ENCODE measurements at regions not wholly inside any gene's neighbourhood (a gene's known extent, or its start where the extent isn't known, plus 50 kb on each side); places are given as distances from the start of the nearest gene placed in this dataset.

DNA sequence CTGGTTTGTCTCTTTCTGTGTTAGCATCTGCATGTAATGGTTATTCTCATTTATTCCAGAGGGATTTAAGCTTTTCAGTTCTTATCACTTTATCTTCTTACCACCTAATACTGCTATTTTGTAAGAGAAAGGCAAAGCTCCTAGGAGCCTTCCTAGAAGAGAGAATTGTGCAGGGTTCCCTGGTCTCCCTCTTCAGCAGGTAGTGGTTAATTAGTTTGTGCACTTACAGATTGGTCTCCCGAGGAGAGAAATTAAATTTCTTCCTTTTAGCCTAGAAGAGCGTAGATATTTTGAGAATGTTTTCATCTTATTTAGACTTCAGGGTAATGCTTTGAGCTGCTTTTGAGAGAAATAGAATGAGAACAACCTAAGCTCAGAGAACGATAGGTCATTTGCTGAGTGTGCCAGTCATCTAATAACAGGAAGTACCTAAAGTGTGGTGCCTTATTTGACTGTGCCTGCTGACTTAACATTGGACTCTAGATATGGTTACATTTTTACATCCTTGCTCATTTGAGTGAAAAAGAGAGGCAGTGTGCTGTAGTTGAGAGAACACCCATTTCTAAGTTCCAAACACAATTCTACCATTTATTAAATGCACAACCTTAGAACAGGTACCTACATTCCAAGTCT, 651.4 kb downstream of the STK39 start:
- no peak overlapping the region for H3K4me3 ChIP-seq (ENCODE audit: low read depth, low read length)
- peak; percentile 4 for DNase-seq (ENCODE audit: low read depth)
- TF ChIP-seq, protein P1, sequence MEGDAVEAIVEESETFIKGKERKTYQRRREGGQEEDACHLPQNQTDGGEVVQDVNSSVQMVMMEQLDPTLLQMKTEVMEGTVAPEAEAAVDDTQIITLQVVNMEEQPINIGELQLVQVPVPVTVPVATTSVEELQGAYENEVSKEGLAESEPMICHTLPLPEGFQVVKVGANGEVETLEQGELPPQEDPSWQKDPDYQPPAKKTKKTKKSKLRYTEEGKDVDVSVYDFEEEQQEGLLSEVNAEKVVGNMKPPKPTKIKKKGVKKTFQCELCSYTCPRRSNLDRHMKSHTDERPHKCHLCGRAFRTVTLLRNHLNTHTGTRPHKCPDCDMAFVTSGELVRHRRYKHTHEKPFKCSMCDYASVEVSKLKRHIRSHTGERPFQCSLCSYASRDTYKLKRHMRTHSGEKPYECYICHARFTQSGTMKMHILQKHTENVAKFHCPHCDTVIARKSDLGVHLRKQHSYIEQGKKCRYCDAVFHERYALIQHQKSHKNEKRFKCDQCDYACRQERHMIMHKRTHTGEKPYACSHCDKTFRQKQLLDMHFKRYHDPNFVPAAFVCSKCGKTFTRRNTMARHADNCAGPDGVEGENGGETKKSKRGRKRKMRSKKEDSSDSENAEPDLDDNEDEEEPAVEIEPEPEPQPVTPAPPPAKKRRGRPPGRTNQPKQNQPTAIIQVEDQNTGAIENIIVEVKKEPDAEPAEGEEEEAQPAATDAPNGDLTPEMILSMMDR (conservative IDR thresholded peaks at IDR 0.05; ENCODE audit: low read depth, low read length): no peak

DNA sequence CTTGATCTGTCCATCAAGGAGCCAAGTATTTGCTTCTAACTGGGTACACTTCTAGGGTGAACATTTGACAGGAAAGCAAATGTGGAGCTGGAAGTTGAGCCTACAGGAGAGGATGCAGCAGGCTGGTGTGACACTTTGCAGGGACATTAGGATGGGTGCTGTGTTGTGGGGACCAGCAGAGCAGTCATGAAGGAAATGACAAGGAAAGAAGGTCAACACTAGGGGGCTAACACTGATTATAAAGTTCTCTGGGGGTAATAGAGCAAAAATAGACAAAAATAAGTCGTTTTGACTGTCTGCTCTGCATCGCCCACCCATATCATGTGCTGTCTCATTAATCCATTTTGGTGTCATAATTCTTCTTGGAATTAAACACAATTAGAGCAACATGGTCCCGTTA, 652.4 kb downstream of the STK39 start:
- H3K4me3 ChIP-seq (ENCODE audit: low read depth, low read length): no peak overlapping the region
- TF ChIP-seq, protein P1 (conservative IDR thresholded peaks at IDR 0.05; ENCODE audit: low read depth, low read length): no peak

DNA sequence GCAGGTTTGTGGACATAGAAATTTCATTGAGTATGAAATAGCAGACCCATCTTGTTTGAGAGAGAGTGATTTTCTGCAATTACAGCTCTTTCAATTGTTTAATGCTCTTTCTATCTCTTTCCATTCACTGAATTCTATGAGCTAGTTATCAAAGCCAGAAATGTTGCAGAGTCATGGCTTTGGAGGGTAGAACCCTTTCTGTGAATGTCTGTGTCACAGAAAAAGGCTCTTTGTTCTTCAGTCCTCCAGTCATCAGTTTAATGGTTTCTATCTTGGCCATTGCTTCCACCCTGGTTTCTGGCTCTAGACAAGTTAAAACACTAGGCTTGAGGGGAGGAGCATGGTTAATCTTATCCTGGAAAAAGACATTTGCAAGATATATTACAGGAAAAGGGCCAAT, 655.0 kb downstream of the STK39 start:
- DNase-seq (ENCODE audit: low read depth): no peak
- TF ChIP-seq, protein P1 (conservative IDR thresholded peaks at IDR 0.05; ENCODE audit: low read depth, low read length): no peak
- no peak overlapping the region for H3K4me3 ChIP-seq (ENCODE audit: low read depth, low read length)

More for the DNA sequence above, 652.4 kb downstream of the STK39 start:
- DNase-seq (ENCODE audit: low read depth): no peak

DNA sequence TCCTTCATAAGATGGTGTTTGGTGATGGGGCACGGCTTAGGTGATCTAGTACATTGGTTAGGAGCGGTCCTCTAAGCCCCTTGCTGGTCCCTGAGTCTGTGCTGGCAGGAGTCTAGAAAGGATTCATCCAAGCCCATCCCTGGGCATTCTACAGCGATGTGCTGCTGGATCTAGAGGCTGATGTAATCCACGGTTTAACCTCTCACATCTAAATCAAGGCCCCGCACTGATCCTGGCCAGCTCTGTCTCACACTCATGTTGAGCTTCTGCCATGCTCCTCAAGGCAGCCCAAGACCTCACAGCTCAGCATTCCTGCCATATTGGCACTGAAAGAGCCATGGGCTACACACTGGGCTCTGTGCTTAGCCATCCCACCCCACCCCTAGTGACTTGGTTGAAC, 664.8 kb downstream of the STK39 start:
- no peak overlapping the region for H3K4me3 ChIP-seq (ENCODE audit: low read depth, low read length)
- TF ChIP-seq, protein P1 (conservative IDR thresholded peaks at IDR 0.05; ENCODE audit: low read depth, low read length): no peak
- DNase-seq (ENCODE audit: low read depth): peak; percentile 7

DNA sequence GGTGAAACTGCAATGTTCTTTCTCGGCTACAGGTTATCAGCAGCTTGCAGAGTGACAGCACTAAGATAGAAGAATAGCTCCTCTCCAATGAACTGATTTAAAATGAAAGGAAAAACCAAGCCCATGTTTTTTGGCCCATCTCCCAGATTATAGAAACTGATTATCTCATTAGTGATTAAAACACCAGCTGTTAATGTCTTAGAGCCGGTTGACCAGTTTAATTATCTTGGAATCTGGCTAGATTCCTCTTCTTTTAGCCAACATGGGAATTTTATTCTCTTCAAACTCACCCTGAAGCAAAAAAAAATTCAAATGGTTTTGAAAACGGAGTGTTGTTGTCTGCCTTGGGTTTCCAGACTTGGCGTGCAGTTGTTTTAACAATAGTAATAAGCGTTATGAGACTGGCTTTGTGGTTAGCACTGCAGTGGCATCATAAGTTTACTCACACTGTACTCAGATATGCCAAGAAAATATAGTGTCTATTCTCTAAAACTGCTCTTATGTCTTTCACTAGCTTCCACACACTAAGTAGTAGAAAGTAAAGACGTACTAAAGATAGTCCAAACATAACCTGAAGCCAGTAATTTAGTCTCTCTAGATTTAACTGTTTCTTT, 665.3 kb downstream of the STK39 start:
- H3K4me3 ChIP-seq (ENCODE audit: low read depth, low read length): peak overlapping the region; percentile 30
- DNase-seq (ENCODE audit: low read depth): peak; percentile 43
- TF ChIP-seq, protein P1 (conservative IDR thresholded peaks at IDR 0.05; ENCODE audit: low read depth, low read length): no peak

DNA sequence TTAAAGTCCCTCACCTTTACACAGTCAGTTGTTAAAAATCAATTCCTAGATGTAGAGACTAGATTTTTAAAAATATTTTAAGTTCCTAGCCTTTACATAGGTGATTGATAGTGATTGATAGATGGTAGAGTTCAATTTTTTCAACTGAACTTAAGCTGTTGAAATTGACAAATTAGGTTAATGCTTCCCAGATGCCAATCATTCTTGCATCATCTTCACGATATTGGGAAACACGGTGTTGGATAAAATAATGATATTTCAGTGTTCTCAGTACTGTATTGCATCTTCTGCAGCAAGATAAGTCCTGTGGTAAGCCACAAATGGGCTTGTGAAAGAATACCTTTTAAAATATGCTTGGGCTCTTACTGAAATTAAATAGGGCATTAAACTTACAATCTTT, 667.6 kb downstream of the STK39 start:
- H3K4me3 ChIP-seq (ENCODE audit: low read depth, low read length): no peak overlapping the region
- TF ChIP-seq, protein P1 (conservative IDR thresholded peaks at IDR 0.05; ENCODE audit: low read depth, low read length): no peak
- peak; percentile 26 for DNase-seq (ENCODE audit: low read depth)

DNA sequence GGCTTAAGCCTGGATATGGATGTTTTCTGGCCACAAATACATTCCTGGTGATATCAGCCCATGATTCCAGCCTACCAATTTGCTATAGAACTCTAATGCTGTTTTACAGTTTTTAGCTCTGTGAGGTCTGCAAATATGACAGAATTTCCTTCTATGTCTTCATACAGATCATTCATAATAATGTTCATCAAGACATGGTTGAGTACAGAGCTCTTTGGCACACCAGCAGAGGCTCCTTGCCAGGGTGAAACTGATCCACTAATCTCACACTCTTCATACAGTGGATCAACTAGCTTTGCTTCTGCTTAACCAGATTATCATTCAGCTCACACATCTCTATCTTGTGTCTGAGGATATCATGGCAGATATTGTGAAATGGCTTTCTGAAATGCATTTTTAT, 672.1 kb downstream of the STK39 start:
- H3K4me3 ChIP-seq (ENCODE audit: low read depth, low read length): no peak overlapping the region
- TF ChIP-seq, protein P1 (conservative IDR thresholded peaks at IDR 0.05; ENCODE audit: low read depth, low read length): no peak
- DNase-seq (ENCODE audit: low read depth): no peak
